H1 (cell line): ENCODE measurements at regions not wholly inside any gene's neighbourhood (a gene's known extent, or its start where the extent isn't known, plus 50 kb on each side); places are given as distances from the start of the nearest gene placed in this dataset.

Experiments used
- CTCF ChIA-PET: fragments of 300-600 bp; sonication (Branson Sonifier 250); formaldehyde crosslinking; loops from one replicate; lab custom pipeline; 2021; ENCODE audit not compliant: partially characterized antibody; lab: Charles Lee
- POLR2A ChIA-PET: fragments of 300-600 bp; sonication (Branson Sonifier 250); formaldehyde crosslinking; loops from one replicate; lab custom pipeline; 2021; ENCODE audit warnings: inconsistent platforms; ENCODE audit not compliant: partially characterized antibody; lab: Charles Lee
- DNase-seq, 2 experiments: peaks; one replicate each; pipeline versions ENCODE4 v3.0.0 to v3.0.0-alpha.2; 2010 to 2022; ENCODE audit warnings: low spot score in 2 of 2, low read depth in 1 of 2, mixed read lengths in 1 of 2
- FAIRE-seq: peaks from 2 replicates; lab custom pipeline; 2011; peaks lifted over from hg19 to GRCh38; lab: Jason Lieb, UNC
- H2AFZ ChIP-seq: 2 replicates; pipeline ENCODE4 v1.8.1; 2012; ENCODE audit warnings: low read length, inconsistent platforms
- H2AK5ac ChIP-seq: 2 replicates; pipeline ENCODE4 v1.6.1; 2013; ENCODE audit warnings: low read depth, low read length
- H2BK120ac ChIP-seq: replicated peaks from 2 replicates; pipeline ENCODE3; 2013; ENCODE audit warnings: low read depth, low read length, inconsistent platforms
- H2BK12ac ChIP-seq: 2 replicates; pipeline ENCODE4 v1.6.1; 2013; ENCODE audit warnings: low read depth, low read length
- H2BK15ac ChIP-seq: 2 replicates; pipeline ENCODE4 v1.6.1; 2013; ENCODE audit warnings: low read length
- H2BK20ac ChIP-seq: 2 replicates; pipeline ENCODE4 v1.6.1; 2013; ENCODE audit warnings: low read length
- H2BK5ac ChIP-seq: 2 replicates; pipeline ENCODE4 v1.6.1; 2013; ENCODE audit warnings: low read depth, low read length
- H3K14ac ChIP-seq: 2 replicates; pipeline ENCODE4 v1.6.1; 2013; ENCODE audit warnings: inconsistent platforms; ENCODE audit not compliant: insufficient read length
- H3K18ac ChIP-seq: 2 replicates; pipeline ENCODE4 v1.6.1; 2013; ENCODE audit warnings: low read length; ENCODE audit errors: extremely low read depth
- H3K23ac ChIP-seq: 2 replicates; pipeline ENCODE4 v1.6.1; 2013; ENCODE audit warnings: inconsistent platforms; ENCODE audit not compliant: insufficient read length
- H3K23me2 ChIP-seq: 2 replicates; pipeline ENCODE4 v1.6.1; 2013; ENCODE audit warnings: low read depth, low read length
- H3K27ac ChIP-seq: 2 replicates; pipeline ENCODE4 v1.6.1; 2011; ENCODE audit warnings: low read depth, low read length, inconsistent platforms
- H3K27me3 ChIP-seq, 4 experiments: replicated peaks in 1 of 4; 1 replicate in 1 of 4; 2 replicates in 3 of 4; pipeline versions ENCODE4 v1.6.1 to v1.8.1; 2011 to 2013; ENCODE audit warnings: low read length in 3 of 4, mild to moderate bottlenecking in 3 of 4, inconsistent platforms in 2 of 4, mixed read lengths in 2 of 4, moderate library complexity in 1 of 4; ENCODE audit not compliant: control insufficient read depth in 3 of 4, insufficient read depth in 3 of 4; ENCODE audit errors: extremely low read depth in 1 of 4
- H3K36me3 ChIP-seq, 4 experiments: 2 replicates each; pipeline versions ENCODE4 v1.6.1 to v1.8.1; 2011 to 2013; ENCODE audit warnings: mild to moderate bottlenecking in 4 of 4, low read length in 3 of 4, moderate library complexity in 2 of 4, control low read depth in 1 of 4, inconsistent platforms in 1 of 4; ENCODE audit not compliant: insufficient read depth in 4 of 4, control insufficient read depth in 2 of 4
- H3K4ac ChIP-seq: replicated peaks from 2 replicates; pipeline ENCODE3; 2013; ENCODE audit warnings: low read length, low read depth, mixed read lengths, inconsistent platforms; ENCODE audit not compliant: insufficient read length
- H3K4me1 ChIP-seq, 4 experiments: replicated peaks in 1 of 4; 1 replicate in 1 of 4; 2 replicates in 3 of 4; pipeline versions ENCODE4 v1.6.1 to v1.8.1; 2011 to 2013; ENCODE audit warnings: low read length in 3 of 4, inconsistent platforms in 2 of 4, mixed read lengths in 1 of 4; ENCODE audit not compliant: insufficient read depth in 4 of 4, control insufficient read depth in 3 of 4
- H3K4me2 ChIP-seq, 2 experiments: 2 replicates each; pipeline versions ENCODE4 v1.6.1 to v1.8.1; 2011 to 2013; ENCODE audit warnings: low read depth in 2 of 2, low read length in 2 of 2, control low read depth in 1 of 2, inconsistent platforms in 1 of 2, mild to moderate bottlenecking in 1 of 2; ENCODE audit not compliant: insufficient read depth in 1 of 2
- H3K4me3 ChIP-seq, 4 experiments: fragments of 200-600, 300-600 bp in 1 of 4; sonication (generic), shearing (Covaris generic), sonication (Bioruptor Twin) in 1 of 4; 2 replicates each; pipeline versions ENCODE4 v1.5.1 to v1.8.1; 2011 to 2016; ENCODE audit warnings: low read length in 4 of 4, low read depth in 3 of 4, control low read depth in 2 of 4, inconsistent platforms in 2 of 4, mild to moderate bottlenecking in 2 of 4, mixed read lengths in 1 of 4, moderate library complexity in 1 of 4; ENCODE audit not compliant: insufficient read depth in 2 of 4; ENCODE audit errors: extremely low read depth in 1 of 4
- H3K56ac ChIP-seq: replicated peaks from 2 replicates; pipeline ENCODE3; 2013; ENCODE audit warnings: low read depth, mild to moderate bottlenecking, mixed read lengths, low read length, inconsistent platforms; ENCODE audit not compliant: insufficient read length
- H3K79me1 ChIP-seq: 2 replicates; pipeline ENCODE4 v1.6.1; 2013; ENCODE audit warnings: low read depth, low read length, control low read depth
- H3K79me2 ChIP-seq, 2 experiments: 2 replicates each; pipeline versions ENCODE4 v1.6.1 to v1.8.1; 2012 to 2013; ENCODE audit warnings: low read length in 2 of 2, mild to moderate bottlenecking in 2 of 2, inconsistent platforms in 1 of 2; ENCODE audit not compliant: insufficient read depth in 2 of 2, control insufficient read depth in 1 of 2
- H3K9ac ChIP-seq, 4 experiments: replicated peaks in 1 of 4; 1 replicate in 1 of 4; 2 replicates in 3 of 4; pipeline versions ENCODE4 v1.6.1 to v1.8.1; 2011 to 2013; ENCODE audit warnings: low read depth in 3 of 4, low read length in 3 of 4, control low read depth in 2 of 4, mild to moderate bottlenecking in 2 of 4, moderate library complexity in 2 of 4, inconsistent platforms in 1 of 4; ENCODE audit errors: extremely low read depth in 1 of 4
- H3K9me3 ChIP-seq, 2 experiments: 2 replicates each; pipeline versions ENCODE4 v1.6.1 to v1.8.1; 2012 to 2013; ENCODE audit warnings: mild to moderate bottlenecking in 2 of 2, moderate library complexity in 2 of 2, control low read depth in 1 of 2, inconsistent platforms in 1 of 2, low read depth in 1 of 2, low read length in 1 of 2, mixed read lengths in 1 of 2; ENCODE audit not compliant: insufficient read depth in 2 of 2
- H4K20me1 ChIP-seq, 2 experiments: replicated peaks in 1 of 2; 2 replicates each; pipeline versions ENCODE3 to v1.8.1; 2011 to 2013; ENCODE audit warnings: inconsistent platforms in 2 of 2, low read length in 2 of 2, mild to moderate bottlenecking in 1 of 2; ENCODE audit not compliant: insufficient read depth in 2 of 2, control insufficient read depth in 1 of 2
- H4K5ac ChIP-seq: 2 replicates; pipeline ENCODE4 v1.6.1; 2013; ENCODE audit warnings: low read length, low read depth, mixed read lengths, inconsistent platforms; ENCODE audit not compliant: insufficient read length
- H4K8ac ChIP-seq: 2 replicates; pipeline ENCODE4 v1.8.0; 2013; ENCODE audit warnings: mild to moderate bottlenecking, moderate library complexity, low read length, inconsistent platforms; ENCODE audit not compliant: insufficient read depth; ENCODE audit errors: extremely low read depth
- H4K91ac ChIP-seq: replicated peaks from 2 replicates; pipeline ENCODE3; 2013; ENCODE audit warnings: low read length, mixed read lengths, inconsistent platforms; ENCODE audit not compliant: insufficient read length
- E2F6 ChIP-seq: IDR thresholded peaks from 2 replicates; pipeline ENCODE4 v1.6.1; 2012; ENCODE audit warnings: inconsistent platforms
- TAF7 ChIP-seq: optimal IDR thresholded peaks from 2 replicates; pipeline ENCODE3; 2011; ENCODE audit warnings: low read depth, mild to moderate bottlenecking, inconsistent platforms, low read length, moderate library complexity, borderline replicate concordance
- WGBS, 2 experiments: shearing (Covaris generic) in 1 of 2; methylation state at CpG; one replicate each; pipeline versions ENCODE4 v1.1.6 to v1.1.7; 2013 to 2015; ENCODE audit warnings: low lambda C conversion rate in 2 of 2, mixed read lengths in 2 of 2, inconsistent platforms in 1 of 2, low coverage in 1 of 2, missing lambda C conversion rate in 1 of 2; ENCODE audit not compliant: insufficient replicate concordance in 2 of 2, insufficient coverage in 1 of 2, insufficient read length in 1 of 2; ENCODE audit errors: extremely low coverage in 1 of 2, missing lambda C conversion rate in 1 of 2; 5-methylcytosine and 5-hydroxymethylcytosine counted together

- H3K9me3 ChIP-seq: no peaks in the 10 kb centered on the region
- H3K79me1 ChIP-seq: no peaks in the 10 kb centered on the region
- H3K4ac ChIP-seq: no peak overlapping the region
- no peak overlapping the region for H3K14ac ChIP-seq
- H3K4me1 ChIP-seq: no peaks in the 10 kb centered on the region
- H2BK20ac ChIP-seq: no peak overlapping the region
- no peak overlapping the region for H2BK120ac ChIP-seq
- H3K23ac ChIP-seq: no peak overlapping the region
- H4K20me1 ChIP-seq: no peaks in the 10 kb centered on the region
- no peaks in the 10 kb centered on the region for H3K79me2 ChIP-seq
- CTCF ChIA-PET: interaction anchor here (0.6 to 2.6 kb wide), 5 partner anchors 34 to 223 kb away, joined by 3 to 8 read pairs (median 3); no protein-coding TSS in a partner anchor
- H2BK15ac ChIP-seq: no peak overlapping the region
- no peak overlapping the region for H2BK5ac ChIP-seq
- no peak for FAIRE-seq
- H3K23me2 ChIP-seq: no peaks in the 10 kb centered on the region
- H3K56ac ChIP-seq: no peak overlapping the region
- no peak overlapping the region for H3K4me3 ChIP-seq
- H2AFZ ChIP-seq: no peak overlapping the region
- H3K36me3 ChIP-seq: no peaks in the 10 kb centered on the region
- H4K91ac ChIP-seq: no peak overlapping the region
- POLR2A ChIA-PET: interaction anchor here (1.6 kb wide), 1 partner anchor 51 kb away, joined by 4 read pairs; the partner anchor contains the start of gene ANO6
- no peaks in the 10 kb centered on the region for H3K27me3 ChIP-seq
- WGBS, 2 experiments: 83% methylated on average over 1 of the region's 1 CpG; no CpG with 5 or more reads in 1 of the 2 experiments
- H4K5ac ChIP-seq: no peak overlapping the region
- no peak overlapping the region for H2AK5ac ChIP-seq
- H4K8ac ChIP-seq: no peak overlapping the region
- H3K27ac ChIP-seq: no peak overlapping the region
- DNase-seq: no peak
- no peak overlapping the region for H3K18ac ChIP-seq
- H3K4me2 ChIP-seq: no peak overlapping the region
- H3K9ac ChIP-seq: no peak overlapping the region
- no peak overlapping the region for H2BK12ac ChIP-seq
- no peak for TF ChIP-seq TAF7
- no peak for TF ChIP-seq E2F6
Measured at GRCh38 chr12:45165284-45165683, 50.6 kb upstream of the ANO6 start.
